ENCODE measurements at regions not wholly inside any gene's neighbourhood (a gene's known extent, or its start where the extent isn't known, plus 50 kb on each side); places are given as distances from the start of the nearest gene placed in this dataset.
"Not testable (repeated sequence)": the region's sequence is repeated elsewhere in the genome, so short reads cannot be mapped to it uniquely, and the experiment has no call there.

DNA sequence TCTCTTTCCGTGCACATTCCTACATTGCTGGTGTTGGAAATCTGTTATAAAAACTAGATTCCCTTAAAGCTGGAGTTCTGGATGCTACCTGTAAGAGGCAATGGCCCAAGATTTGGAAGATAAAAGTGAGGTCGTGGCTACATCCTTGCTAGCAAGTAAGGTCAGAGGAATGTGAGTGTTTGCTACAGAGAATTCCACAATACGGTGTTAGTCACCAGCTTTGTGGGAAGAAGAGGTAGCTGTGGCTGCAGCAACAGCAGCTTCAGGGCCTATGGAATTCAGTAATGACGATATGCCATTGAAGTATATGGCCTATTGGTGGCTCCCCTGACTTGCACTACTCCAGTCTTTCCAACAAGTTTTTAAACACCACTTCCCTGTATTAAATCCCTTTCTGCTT is 227.7 kb upstream of the TMEM260 start:
- no peak for DNase-seq (ENCODE audit: extremely low read depth, low read depth, low spot score)

DNA sequence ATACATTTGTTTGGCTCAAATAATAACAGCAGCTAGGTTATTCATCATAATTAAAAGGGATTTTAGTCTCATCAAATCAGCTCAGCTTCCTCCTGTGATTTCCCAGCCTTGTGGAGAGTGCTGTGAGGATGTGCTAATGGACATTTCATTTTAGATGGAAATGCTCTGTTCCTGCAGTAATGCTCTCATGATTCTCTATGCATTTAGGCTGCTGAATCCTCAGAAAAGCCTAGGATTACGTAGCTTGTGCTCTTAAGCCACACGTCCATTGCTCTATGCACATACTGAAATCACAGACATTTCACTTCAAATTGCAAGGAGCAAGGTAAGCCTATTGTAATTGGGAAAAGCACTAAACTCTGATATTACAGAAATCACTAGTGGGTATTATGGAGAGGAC is 226.6 kb upstream of the TMEM260 start:
- no peak for DNase-seq (ENCODE audit: extremely low read depth, low read depth, low spot score)

DNA sequence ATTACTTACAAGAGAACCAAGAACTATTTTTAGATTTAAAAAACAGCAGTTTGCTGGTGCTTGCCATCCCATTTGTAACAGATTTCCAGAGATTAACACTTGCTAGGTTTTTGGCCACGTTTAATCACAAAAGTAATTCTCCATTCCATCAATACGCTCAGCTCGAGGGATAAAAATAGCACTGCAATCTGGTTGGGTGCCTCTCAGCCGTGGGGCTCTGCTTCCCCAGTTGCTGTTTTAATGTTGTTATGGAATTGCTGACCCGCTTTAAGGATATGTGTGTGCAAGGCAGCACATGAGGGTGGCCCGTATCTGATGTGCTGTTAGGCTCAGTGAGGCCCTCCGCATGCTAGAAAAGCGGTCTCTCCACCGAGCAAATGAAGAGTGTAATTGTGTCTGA is 222.2 kb upstream of the TMEM260 start:
- DNase-seq (ENCODE audit: extremely low read depth, low read depth, low spot score): no peak

DNA sequence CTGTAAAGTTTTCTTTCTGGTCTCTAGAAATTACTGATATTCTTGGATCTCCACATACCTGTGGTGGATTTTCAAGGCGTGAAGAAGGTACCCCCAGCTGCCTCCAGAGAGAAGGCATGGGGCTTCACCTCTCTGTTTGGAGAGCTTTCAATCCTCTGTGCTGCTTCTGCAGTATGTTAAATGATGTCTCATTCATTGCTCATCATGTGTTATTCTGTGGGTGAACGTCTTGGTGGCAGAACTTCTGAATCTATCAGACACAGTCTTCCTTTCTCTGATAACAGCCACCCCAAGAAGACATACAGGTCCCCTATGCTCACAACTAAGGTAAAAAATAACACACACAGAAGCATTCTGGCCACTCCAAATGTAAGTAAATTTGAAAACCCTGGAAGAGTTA is 221.3 kb upstream of the TMEM260 start:
- no peak for DNase-seq (ENCODE audit: extremely low read depth, low read depth, low spot score)

DNA sequence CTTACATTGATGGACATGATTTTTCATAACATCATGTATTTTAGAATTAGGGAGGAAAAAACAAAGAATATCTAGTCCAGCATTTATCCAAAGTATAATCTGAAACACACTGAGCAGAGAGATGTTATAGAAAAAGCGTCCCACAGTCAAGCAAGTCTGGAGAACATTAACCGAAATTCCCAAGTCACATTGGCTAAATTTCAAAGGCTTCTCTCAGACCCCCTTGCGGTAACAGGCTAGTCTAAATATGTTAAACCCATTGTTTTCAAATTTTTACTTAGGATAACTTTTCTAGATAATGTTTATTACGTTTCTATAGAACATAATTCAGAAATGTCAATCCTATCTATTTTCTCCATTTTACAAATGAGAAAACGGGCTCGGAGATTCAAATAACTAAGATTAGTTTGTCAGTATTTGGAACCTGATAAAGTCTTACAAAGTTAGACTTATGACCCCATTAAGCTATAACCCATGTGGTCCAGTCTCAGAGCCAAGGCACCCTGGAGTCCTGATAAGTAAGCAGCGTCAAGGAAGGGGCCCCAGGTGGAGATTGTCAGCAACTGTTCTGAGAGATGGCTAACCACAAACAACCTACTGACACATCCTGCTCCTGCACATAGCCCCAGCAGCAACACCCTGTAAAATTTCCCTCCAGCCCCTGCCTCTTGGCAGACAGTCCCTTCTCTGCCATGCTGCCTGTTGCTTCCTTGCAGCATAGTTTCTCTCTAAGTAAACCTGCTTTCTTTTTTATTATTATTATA is 220.6 kb upstream of the TMEM260 start:
- DNase-seq (ENCODE audit: extremely low read depth, low read depth, low spot score): no peak

DNA sequence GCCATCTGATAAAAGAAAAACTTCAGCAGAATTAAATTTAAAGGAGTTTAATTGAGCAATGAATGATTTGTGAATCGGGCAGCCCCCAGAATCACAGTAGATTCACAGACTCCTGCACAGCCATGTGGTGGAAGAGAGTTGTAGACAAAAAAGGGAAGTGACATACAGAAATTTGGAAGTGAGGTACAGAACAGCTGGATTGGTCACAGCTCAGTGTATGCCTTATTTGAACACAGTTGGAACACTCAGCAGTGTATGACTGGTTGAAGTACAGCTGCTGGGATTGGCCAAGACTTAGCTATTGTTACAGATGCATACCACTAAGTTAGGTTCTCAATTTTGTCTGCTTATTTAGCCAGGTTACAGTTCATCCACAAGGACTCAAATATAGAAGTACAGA is 213.9 kb upstream of the TMEM260 start:
- DNase-seq (ENCODE audit: extremely low read depth, low read depth, low spot score): not testable (repeated sequence)

DNA sequence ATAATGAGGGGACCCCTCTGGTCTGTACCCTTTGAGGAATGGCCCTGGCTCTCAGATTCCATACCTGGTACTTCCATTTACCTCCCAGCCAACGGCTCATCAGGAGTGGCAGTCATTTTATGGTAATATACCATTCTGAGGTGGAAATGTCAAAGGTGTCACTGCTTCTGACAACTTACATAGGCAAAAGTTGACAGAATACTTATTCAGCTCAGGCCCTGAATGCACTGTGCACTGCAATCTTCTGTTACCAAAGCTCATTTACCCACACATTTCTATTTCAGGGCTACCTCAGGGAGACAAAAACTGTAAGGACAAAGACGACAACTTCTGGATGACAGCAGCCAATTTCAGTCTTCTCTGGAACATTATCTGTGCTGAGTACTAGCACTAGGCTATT is 212.2 kb upstream of the TMEM260 start:
- no peak for DNase-seq (ENCODE audit: extremely low read depth, low read depth, low spot score)

DNA sequence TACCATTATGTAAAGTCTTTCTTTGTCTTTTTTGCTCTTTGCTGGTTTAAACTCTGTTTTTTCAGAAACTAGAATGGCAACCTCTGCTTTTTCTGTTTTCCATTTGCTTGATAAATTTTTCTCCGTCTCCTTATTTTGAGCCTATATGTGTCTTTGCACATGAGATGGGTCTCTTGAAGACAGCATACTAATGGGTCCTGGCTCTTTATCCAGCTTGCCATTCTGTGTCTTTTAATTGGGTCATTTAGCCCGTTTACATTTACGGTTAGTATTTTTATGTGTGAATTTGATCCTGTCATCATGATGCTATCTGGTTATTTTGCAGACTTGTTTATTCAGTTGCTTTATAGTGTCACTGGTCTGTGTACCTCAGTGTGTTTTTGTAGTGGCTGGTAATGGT is 207.9 kb upstream of the TMEM260 start:
- DNase-seq (ENCODE audit: extremely low read depth, low read depth, low spot score): no peak

DNA sequence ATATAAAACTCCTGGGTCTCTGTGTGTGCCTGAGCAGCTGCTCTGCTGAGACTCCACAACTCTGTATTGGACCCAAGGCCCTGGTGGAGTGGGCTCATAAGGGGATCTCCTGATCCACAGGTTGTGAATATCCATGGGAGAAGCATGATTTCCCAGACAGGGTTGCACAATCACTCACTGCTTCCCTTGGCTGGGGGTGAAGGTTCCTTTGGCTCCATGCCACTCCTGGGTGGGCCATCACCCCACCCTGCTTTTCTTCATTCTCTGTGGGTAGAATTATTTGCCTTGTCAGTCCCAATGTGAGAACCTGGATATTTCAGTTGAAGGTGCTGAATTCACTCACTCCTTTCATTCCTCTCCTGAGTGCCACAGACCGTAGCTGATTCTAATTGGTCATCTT is 205.2 kb upstream of the TMEM260 start:
- no peak for DNase-seq (ENCODE audit: extremely low read depth, low read depth, low spot score)

DNA sequence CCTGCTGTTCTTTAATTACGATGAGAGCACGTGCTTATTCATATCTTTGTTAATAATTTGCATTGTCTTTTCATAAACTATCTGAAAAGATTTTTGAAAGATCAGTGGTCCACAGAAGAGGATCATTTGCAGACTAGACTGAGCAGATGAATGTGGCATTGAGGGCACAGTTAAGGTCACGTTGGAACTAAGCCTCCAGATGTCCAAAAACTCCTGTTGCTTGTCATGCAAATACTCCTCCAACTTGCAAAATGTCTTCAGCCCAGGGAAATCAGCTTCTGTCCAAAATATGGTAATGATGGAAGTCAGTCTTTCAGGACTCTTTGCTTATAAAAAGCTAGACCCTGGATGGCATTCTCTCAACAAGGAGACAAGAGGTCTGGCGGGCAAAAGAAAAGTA is 201.6 kb upstream of the TMEM260 start:
- DNase-seq (ENCODE audit: extremely low read depth, low read depth, low spot score): no peak

DNA sequence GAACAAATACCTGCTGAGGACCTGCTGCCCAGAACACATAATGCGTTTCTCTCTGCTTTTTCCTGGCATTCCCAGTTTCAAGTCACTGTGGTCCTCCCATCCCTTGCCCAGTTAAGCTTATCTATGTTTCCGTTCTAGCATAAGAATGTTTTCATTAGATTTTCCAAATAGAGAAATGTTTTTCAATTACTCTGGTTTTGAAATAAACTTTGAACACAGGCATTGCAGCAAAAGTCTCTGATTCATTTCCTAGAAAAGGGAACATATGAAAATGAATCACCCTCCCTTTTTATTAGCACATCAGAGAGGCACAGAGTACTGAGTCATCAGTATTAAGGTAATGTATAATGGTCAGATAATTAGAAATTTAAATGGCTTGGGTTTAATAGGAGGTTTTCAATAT is 201.1 kb upstream of the TMEM260 start:
- DNase-seq (ENCODE audit: extremely low read depth, low read depth, low spot score): peak; percentile 54

DNA sequence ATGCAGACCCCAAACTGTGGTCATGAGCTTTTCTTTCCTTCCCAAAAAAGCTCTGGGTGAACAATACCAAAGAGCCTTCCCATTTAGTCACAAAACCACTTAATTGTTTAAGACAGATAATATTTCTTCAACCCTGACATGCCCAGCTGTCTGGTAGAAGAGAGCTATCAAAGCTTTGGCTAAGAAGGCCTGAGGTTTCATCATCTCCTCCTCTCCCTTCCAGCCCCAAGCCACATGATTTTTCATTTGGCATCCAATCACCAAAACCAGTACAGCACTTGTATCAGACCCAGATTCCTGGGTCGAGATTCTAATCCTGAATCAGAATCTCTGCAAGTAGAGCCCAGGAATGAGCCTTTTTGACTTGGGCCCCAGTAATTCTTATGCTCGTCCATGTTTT is 199.6 kb upstream of the TMEM260 start:
- no peak for DNase-seq (ENCODE audit: extremely low read depth, low read depth, low spot score)

DNA sequence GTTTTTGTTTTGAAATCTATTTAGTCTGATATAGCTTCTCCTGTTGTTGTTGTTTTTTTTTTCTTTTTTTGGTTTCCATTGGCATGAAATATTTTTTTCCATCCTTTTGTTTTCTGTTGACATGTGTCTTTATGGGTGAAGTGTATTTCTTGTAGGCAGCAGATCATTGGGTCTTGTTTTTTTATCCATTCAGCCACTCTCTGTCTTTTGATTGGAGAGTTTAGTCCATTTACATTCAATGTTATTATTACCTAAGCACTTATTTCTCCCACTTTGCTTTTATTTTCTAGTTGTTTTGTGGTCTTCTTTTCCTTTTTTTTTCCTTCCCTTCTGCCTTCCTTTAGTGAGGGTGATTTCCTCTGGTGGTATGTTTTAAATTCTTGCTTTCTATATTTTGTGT is 193.6 kb upstream of the TMEM260 start:
- DNase-seq (ENCODE audit: extremely low read depth, low read depth, low spot score): no peak

DNA sequence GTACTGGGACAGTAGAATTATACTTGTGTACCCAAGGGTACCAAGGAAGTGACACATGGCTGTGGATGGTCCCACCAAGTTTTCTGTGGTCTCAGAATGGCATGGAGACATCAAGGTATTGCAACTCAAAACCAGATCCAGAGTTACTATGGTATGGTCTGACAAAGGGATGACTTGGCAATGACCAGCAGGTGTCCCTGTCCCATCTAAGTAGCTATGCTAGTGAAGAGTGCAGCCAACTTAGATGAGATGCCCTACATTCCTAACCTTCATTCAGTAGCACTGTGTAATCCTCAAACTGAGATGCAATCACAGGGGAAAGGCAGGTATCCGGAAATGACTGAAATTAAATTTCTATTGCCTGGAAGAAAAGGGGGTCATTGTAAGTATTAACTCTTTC is 188.7 kb upstream of the TMEM260 start:
- DNase-seq (ENCODE audit: extremely low read depth, low read depth, low spot score): no peak

DNA sequence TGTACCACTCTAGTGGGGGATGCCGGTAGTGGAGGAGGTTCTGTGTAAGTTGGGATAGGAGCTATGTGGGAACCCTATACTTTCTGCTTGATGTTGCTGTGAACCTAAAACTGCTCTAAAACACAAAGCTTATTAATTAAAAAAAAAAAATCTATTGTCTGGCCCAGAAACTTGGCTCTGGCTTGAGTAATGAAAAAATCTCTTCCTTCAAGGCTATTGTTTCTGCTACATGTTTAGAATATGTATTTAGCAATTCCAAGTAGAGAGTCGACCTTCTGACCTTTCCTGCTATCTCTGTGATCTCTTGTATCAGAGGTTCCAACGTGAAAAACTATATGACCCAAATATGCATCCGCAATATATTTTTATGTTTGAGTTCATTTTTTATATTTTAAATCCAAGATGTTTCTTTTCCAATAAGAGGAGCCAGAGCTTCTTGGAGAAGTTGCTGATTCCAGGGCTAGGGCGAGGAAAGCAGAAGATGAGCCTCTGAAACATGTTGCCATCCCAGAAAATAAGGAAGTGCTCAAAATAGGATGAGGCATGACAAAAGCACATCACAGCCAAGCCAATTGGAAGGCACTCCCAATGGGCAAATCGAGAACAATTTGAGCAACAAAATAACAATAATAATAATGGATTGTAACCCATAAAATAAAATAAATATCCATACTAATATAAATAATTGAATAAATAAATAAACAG is 184.6 kb upstream of the TMEM260 start:
- DNase-seq (ENCODE audit: extremely low read depth, low read depth, low spot score): no peak

DNA sequence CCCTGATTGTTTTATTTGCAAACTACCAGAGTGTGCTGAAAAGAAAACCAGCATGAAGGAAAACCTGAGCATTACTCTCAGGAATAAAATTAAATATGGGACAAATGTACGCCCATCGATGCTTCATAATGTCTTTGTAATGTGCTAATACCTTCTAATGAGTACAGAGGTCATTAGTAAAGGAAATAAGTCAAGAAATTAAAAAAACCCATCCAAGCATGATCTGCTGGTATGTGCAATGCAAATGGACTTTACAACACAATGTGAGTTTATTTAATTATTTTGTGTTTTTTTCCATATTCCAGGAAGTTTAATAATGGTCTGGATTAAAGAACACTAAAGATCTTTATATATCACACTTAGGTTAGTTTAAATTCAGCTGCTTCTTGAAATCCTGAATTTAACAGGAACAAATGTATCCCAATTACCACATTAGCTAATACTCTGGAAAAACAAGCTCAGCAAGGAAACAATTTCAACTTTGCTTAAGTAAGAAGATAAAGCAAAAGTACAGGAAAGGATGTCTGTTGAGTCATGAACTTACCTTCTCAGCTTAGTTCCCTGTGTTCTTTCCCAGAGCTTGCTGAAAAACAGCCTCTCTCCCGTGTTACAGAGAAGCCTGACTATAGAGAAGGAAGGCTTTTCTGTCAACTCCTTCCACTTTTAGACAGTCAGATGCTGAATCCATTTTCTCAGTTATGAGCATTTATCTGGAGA is 179.3 kb upstream of the TMEM260 start:
- no peak for DNase-seq (ENCODE audit: extremely low read depth, low read depth, low spot score)

DNA sequence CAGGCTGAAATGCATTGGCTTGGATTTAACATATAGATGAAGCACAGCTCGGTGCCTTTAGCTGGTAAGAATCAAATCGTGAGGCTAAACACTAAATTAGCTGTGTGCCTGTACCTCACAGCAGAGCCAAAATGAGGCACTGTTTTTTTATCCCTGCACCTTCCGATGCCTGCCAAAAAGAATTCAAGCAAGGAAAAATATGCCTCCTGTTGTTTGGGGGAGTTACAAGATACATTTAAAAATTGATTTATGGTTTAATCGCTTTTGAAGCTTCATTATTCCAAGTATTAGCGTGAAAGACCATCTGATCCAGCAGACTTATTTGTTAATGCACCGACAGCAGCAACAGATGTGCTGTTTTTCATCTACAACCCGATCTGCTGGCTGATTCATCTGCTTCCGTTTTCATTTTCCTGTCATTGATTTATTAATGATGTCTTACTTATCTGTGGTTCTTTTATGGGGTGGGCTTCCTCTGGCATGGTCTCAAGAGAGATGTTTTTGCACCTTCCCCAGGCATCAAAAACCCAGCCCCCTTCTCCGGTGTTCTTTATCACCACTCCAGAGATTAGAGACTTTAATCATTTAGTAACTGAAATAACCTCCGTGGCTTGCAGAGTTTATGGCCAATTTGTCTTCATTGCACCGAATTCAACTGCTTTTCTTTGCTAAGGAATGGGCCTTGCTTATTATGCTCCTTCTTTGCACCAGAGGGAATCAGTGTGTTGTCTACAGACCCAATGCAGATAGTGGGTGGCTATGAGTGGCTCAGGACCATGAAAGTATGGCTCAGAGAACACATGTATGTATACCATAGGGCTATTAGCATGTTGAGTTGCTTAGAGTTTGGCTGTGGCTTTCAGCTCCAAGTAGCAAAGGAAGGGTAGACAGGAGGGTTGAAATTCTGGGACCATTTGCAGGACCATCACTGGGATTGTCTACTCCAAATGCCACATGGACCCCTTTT is 166.8 kb upstream of the TMEM260 start:
- DNase-seq (ENCODE audit: extremely low read depth, low read depth, low spot score): no peak

DNA sequence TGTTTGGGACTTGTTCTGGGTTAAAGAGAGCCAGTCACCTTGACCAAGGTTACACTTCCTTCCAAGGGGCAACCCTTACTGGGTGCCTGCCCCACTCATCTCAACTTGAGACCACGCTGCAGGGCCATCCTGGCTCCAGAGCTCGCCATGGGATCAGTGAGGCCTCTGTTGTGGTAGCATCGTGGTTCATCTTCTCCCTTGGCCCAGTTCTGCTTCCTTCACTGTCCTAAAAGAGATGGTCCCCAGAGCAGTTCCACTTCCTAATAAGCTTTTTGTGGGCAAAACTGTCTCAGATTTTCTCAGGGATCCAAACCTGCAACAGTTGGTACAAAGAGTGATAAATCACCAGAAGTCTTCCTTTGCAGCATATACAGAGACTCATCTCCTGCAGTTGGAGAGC is 165.9 kb upstream of the TMEM260 start:
- DNase-seq (ENCODE audit: extremely low read depth, low read depth, low spot score): no peak

DNA sequence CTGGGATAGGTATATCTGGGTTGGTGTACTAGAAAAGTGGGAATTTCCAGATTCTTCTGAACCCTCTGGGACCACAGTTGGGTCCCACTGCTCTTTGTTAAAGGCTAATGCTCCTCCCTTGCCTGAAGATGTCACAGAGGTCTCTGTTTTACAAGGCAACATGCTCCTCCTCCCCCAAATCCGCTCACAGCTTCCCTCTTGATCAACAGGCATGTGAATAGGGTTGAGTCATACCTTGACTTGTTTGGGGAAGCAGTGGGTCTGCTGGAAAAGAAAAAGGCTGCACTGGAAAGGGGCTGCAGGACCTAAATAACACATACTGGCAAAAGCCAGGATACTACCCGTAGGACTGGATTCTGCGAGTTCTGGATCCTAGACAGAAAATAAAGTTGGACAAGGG is 165.4 kb upstream of the TMEM260 start:
- DNase-seq (ENCODE audit: extremely low read depth, low read depth, low spot score): no peak

DNA sequence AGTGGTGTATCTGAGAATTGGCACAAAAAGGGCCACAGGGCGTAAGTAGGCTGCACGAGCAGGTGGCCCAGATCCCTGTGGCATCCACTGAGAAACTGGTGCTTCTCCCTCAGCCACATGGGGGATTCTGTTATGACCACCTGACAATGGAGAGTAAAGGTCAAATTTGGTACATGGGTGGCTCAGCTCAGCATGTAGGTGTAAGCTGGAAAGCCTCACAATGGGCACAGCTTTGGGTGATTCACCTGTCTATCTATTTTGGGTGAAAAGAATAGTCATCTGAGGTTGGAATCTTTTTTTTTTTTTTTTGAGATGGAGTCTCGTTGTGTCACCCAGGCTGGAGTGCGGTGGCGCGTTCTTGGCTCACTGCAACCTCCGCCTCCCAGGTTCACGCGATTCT is 163.4 kb upstream of the TMEM260 start:
- no peak for DNase-seq (ENCODE audit: extremely low read depth, low read depth, low spot score)

DNA sequence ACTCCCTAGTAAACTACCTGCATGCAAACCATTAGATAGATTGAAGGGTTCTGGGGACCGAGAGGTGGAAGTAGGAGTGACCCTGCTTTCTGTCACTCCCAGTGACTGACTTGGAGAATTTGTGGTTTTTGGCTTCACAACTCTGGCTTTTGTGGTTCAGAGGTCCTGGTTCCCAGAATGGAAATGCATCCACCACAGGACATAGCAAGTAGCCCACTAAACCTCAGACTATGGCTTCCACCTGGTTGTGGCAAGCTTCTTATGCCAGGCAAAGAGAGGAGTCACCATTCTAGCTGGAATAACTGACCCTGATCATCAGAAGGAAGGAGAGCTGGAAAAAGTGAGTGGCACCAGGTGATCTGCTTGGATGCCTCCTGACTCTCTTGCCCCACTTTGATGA is 162.4 kb upstream of the TMEM260 start:
- no peak for DNase-seq (ENCODE audit: extremely low read depth, low read depth, low spot score)

Data from glomerular endothelial cell (primary cell).